Erythroblast (primary cell): ENCODE measurements at regions not wholly inside any gene's neighbourhood (a gene's known extent, or its start where the extent isn't known, plus 50 kb on each side); places are given as distances from the start of the nearest gene placed in this dataset.

Experiments
- GATA1 ChIP-seq: IDR thresholded peaks from 2 replicates; pipeline ENCODE4 v1.6.1; 2011; ENCODE audit warnings: low read depth, mild to moderate bottlenecking, control low read depth, low read length, moderate library complexity
- POLR2A ChIP-seq: IDR thresholded peaks from 2 replicates; pipeline ENCODE4 v1.6.1; 2011; ENCODE audit warnings: mild to moderate bottlenecking, low read length

- TF ChIP-seq POLR2A: no peak
- no peak for TF ChIP-seq GATA1
Measured at GRCh38 chr2:15775753-15776628, 164.4 kb upstream of the MYCN start.
